NB4 (cell line): ENCODE measurements at regions not wholly inside any gene's neighbourhood (a gene's known extent, or its start where the extent isn't known, plus 50 kb on each side); places are given as distances from the start of the nearest gene placed in this dataset.
"Not testable (repeated sequence)": the region's sequence is repeated elsewhere in the genome, so short reads cannot be mapped to it uniquely, and the experiment has no call there.

Experiments used
- DNase-seq: peaks from one replicate; pipeline ENCODE4 v3.0.0; 2010; ENCODE audit warnings: low read depth
- H3K4me3 ChIP-seq: one replicate; pipeline ENCODE4 v1.5.1; 2011; ENCODE audit warnings: mild to moderate bottlenecking, low read depth, low read length, moderate library complexity
- MYC ChIP-seq: IDR thresholded peaks from 2 replicates; pipeline ENCODE4 v1.6.1; 2011; ENCODE audit warnings: low read depth, low read length
- POLR2A ChIP-seq: IDR thresholded peaks from 2 replicates; pipeline ENCODE4 v1.6.1; 2011; ENCODE audit warnings: mild to moderate bottlenecking; ENCODE audit not compliant: insufficient read length; ENCODE audit errors: extremely low read depth
- TF ChIP-seq, protein P1 (sequence below): IDR thresholded peaks from 2 replicates; pipeline ENCODE4 v1.6.1; 2011; ENCODE audit warnings: low read depth, low read length
- TF ChIP-seq, protein P2 (sequence below): IDR thresholded peaks from one replicate; pipeline ENCODE4 v1.5.1; 2012; ENCODE audit warnings: low read depth, low read length

DNA sequence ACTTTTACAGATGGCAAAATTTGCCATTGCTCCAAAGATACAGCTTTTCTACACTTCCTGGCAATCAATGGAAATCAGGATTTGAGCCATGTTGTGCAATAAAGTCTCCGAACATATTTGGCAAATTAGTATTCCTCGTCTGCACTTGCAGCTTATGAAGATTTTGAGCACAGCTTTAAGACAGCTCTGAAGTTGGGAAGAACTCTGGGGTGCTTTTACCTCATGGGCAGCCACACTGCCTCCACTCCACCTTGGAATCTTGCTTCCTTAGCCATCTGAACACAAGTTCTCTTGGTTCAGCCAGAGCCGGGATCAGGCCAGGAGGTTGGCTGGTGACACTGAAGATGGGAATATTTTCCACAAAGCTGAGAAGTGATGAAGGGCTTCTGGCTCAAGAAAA lies 191.2 kb downstream of the CWF19L2 start:
- no peak overlapping the region for H3K4me3 ChIP-seq
- no peak for DNase-seq
- TF ChIP-seq, protein P1, sequence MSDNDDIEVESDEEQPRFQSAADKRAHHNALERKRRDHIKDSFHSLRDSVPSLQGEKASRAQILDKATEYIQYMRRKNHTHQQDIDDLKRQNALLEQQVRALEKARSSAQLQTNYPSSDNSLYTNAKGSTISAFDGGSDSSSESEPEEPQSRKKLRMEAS: no peak
- TF ChIP-seq POLR2A: no peak
- no peak for TF ChIP-seq MYC
- TF ChIP-seq, protein P2, sequence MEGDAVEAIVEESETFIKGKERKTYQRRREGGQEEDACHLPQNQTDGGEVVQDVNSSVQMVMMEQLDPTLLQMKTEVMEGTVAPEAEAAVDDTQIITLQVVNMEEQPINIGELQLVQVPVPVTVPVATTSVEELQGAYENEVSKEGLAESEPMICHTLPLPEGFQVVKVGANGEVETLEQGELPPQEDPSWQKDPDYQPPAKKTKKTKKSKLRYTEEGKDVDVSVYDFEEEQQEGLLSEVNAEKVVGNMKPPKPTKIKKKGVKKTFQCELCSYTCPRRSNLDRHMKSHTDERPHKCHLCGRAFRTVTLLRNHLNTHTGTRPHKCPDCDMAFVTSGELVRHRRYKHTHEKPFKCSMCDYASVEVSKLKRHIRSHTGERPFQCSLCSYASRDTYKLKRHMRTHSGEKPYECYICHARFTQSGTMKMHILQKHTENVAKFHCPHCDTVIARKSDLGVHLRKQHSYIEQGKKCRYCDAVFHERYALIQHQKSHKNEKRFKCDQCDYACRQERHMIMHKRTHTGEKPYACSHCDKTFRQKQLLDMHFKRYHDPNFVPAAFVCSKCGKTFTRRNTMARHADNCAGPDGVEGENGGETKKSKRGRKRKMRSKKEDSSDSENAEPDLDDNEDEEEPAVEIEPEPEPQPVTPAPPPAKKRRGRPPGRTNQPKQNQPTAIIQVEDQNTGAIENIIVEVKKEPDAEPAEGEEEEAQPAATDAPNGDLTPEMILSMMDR: no peak

DNA sequence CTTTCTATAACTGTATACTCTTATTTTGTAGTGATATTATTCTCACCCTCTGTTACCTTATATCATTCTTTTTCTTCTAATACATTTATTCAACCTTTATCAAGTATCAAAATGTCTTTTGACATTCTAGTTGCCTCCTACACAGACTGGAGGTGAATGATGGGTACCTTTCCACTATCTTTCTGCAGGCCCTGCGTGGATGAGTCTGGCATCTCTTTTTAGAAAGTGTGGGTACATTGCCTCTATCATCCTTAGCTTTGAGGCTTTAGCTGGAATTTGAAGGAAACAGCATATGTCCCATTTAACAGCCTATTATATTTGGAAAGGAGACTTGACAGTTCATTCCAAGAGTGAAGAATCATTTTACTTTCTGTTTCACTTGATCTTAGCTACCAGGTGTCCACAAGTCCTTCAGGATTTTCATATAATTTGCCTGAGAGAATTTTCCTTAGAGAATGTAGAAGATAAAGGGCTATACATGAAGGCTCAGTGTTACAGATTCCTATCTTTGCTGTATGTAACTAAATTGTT lies 192.0 kb downstream of the CWF19L2 start:
- DNase-seq: no peak
- H3K4me3 ChIP-seq: no peak overlapping the region
- TF ChIP-seq POLR2A (no peak), MYC (no peak)
- TF ChIP-seq, protein P1: no peak
- TF ChIP-seq, protein P2: no peak

DNA sequence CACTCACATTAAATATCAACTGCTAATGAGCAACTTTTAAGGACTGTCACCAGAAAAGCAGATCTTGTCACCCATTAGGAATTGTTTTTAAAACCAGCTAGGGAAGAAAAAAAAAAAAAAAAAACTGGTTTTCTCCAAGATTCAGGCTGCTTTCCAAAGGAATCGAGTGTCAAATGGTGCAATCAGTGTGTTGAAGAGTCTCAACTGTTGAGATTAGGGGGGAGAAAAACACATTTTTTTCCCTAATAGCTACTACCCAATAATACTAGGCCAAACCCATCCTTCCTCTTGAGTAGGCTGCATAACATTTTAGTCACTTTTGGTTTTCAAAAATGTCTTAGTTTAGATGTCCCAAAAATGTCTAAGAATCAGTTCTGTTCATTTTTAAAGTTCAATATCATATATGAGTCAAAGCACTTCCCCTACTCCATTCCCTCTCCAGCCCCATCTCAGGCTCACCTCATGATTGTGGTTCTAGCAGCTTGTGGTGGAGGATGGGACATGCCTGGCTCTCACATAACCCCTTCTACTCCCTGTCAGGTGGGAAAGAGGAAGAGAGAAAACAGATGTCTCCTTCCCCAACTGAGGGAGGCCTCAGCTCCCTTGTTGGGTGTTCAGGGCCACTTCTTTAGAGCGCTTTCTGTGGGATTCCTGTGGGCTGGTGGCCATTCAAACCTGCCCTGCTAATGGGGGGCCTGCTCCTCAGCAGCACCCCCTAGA lies 193.6 kb downstream of the CWF19L2 start:
- H3K4me3 ChIP-seq: no peak overlapping the region
- TF ChIP-seq, protein P2: no peak
- no peak for TF ChIP-seq MYC
- TF ChIP-seq, protein P1: no peak
- no peak for TF ChIP-seq POLR2A
- DNase-seq: no peak

DNA sequence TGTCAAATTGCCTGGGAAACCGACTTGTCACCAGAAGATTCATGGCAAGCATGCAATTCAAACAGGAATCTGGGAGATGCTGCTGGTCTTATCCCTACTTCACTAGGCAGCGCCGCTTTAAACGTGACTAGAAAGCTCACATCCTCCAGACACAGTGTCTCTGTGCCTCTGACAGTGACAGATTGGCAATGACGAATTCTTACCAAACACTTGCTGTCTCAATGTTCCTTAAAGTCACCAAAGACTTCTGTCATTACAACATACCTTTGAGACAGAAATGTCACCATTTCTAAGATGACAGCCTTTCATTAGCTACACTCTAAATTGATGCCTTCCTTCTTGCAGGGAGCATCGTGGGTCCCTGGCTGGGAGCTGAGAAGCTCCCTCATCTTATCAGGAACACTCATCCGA lies 197.8 kb downstream of the CWF19L2 start:
- TF ChIP-seq, protein P1: no peak
- TF ChIP-seq POLR2A: no peak
- TF ChIP-seq, protein P2: no peak
- no peak for TF ChIP-seq MYC
- H3K4me3 ChIP-seq: no peak overlapping the region
- DNase-seq: no peak

DNA sequence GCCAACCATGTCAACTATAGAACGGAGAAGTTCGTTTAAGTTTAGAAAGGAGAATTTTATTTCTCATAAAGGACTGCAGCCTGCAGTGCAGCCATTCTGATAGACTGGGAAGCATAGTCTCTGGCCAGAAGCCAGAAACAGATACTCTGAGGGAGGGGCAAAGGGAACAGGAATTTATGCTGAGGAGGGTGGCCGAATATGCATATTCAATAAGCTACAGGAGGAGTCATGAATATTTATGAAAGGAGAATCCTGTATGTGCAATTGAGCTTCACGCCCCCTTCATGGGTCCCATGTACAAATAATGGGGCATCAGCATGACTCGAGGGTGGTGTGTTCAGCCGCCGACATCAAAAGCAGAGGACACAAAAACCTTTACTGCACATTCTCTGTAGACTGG lies 199.9 kb downstream of the CWF19L2 start:
- TF ChIP-seq, protein P2: no peak
- TF ChIP-seq, protein P1: no peak
- no peak for TF ChIP-seq MYC
- TF ChIP-seq POLR2A: no peak
- DNase-seq: no peak
- no peak overlapping the region for H3K4me3 ChIP-seq

DNA sequence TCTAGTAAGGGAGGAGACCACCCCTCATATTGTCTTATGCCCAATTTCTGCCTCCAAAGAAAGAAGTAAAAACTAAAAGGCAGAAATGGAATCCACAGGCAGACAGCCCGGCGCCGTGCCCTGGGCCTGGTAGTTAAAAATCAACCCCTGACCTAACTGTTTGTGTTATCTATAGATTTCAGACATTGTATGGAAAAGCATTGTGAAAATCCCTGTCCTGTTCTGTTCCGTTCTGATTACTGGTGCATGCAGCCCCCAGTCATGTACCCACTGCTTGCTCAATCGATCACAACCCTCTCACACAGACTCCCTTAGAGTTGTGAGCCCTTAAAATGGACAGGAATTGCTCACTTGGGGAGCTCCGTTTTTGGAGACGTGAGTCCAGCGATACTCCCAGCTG lies 204.0 kb downstream of the CWF19L2 start:
- H3K4me3 ChIP-seq, DNase-seq: not testable (repeated sequence)
